Neural cell (in vitro differentiated cells): ENCODE measurements at regions not wholly inside any gene's neighbourhood (a gene's known extent, or its start where the extent isn't known, plus 50 kb on each side); places are given as distances from the start of the nearest gene placed in this dataset.

Experiments
- H2AFZ ChIP-seq: fragments of 200-600, 300-800 bp; sonication (generic), shearing (Covaris generic); 2 replicates; pipeline ENCODE4 v1.6.0; 2014; ENCODE audit warnings: low read depth, mild to moderate bottlenecking, antibody characterized with exemption, low read length, moderate library complexity
- H3F3A ChIP-seq: fragments of 200-600 bp; shearing (Covaris generic); 2 replicates; pipeline ENCODE4 v1.6.1; 2016; ENCODE audit warnings: mild to moderate bottlenecking, moderate library complexity, mixed read lengths, antibody characterized with exemption, low read length; ENCODE audit not compliant: insufficient read depth, poor library complexity, severe bottlenecking
- H3K27ac ChIP-seq: fragments of 200-600, 300-800 bp; sonication (generic), shearing (Covaris generic); 2 replicates; pipeline ENCODE4 v1.5.1; 2014; ENCODE audit warnings: mild to moderate bottlenecking, low read length, moderate library complexity
- H3K27me3 ChIP-seq: fragments of 300-800, 200-600 bp; sonication (generic), shearing (Covaris generic); 2 replicates; pipeline ENCODE4 v1.6.0; 2014; ENCODE audit warnings: mild to moderate bottlenecking, low read depth, low read length, moderate library complexity; ENCODE audit not compliant: insufficient read depth
- H3K36me3 ChIP-seq: fragments of 300-800, 200-600 bp; sonication (generic), shearing (Covaris generic); 2 replicates; pipeline ENCODE4 v1.5.1; 2014; ENCODE audit warnings: mild to moderate bottlenecking, antibody characterized with exemption, low read length, moderate library complexity; ENCODE audit not compliant: insufficient read depth
- H3K4me2 ChIP-seq: fragments of 300-800, 200-600 bp; sonication (generic), shearing (Covaris generic); 2 replicates; pipeline ENCODE4 v1.6.0; 2014; ENCODE audit warnings: mild to moderate bottlenecking, low read length
- H3K4me3 ChIP-seq: fragments of 300-800, 200-600 bp; sonication (generic), shearing (Covaris generic); 2 replicates; pipeline ENCODE4 v1.5.1; 2014; ENCODE audit warnings: mild to moderate bottlenecking, low read length, moderate library complexity
- H3K79me2 ChIP-seq: fragments of 200-600 bp; shearing (Covaris generic); replicated peaks from 2 replicates; pipeline ENCODE4 v1.6.0; 2014; ENCODE audit warnings: mild to moderate bottlenecking, low read length, moderate library complexity; ENCODE audit not compliant: insufficient read depth
- H3K9ac ChIP-seq: fragments of 300-800, 200-600 bp; sonication (generic), shearing (Covaris generic); 2 replicates; pipeline ENCODE4 v1.6.1; 2016; ENCODE audit warnings: mild to moderate bottlenecking, low read length, mixed read lengths
- H3K9me2 ChIP-seq: fragments of 200-600 bp; shearing (Covaris generic); 2 replicates; pipeline ENCODE4 v1.6.1; 2016; ENCODE audit warnings: mild to moderate bottlenecking, low read length, mixed read lengths; ENCODE audit not compliant: insufficient read depth
- H3K9me3 ChIP-seq: fragments of 200-600, 300-800 bp; sonication (generic), shearing (Covaris generic); 2 replicates; pipeline ENCODE4 v1.6.1; 2016; ENCODE audit warnings: mild to moderate bottlenecking, mixed run types, low read length, moderate library complexity, mixed read lengths
- H4K20me1 ChIP-seq: fragments of 200-600 bp; shearing (Covaris generic); 2 replicates; pipeline ENCODE4 v1.6.1; 2016; ENCODE audit warnings: mild to moderate bottlenecking, mixed run types; ENCODE audit not compliant: insufficient read depth
- CTCF ChIP-seq: fragments of 450-650 bp; IDR thresholded peaks from 2 replicates; pipeline ENCODE4 v1.5.1; 2014; ENCODE audit warnings: antibody characterized with exemption, mild to moderate bottlenecking, moderate library complexity; ENCODE audit not compliant: poor library complexity, severe bottlenecking
- EP300 ChIP-seq: fragments of 450-650 bp; conservative IDR thresholded peaks from 2 replicates; pipeline ENCODE4 v1.6.1; 2014; ENCODE audit warnings: antibody characterized with exemption, mild to moderate bottlenecking, moderate library complexity; ENCODE audit not compliant: poor library complexity, severe bottlenecking
- EZH2 ChIP-seq: fragments of 200-600, 300-800 bp; shearing (Covaris generic), sonication (generic); IDR thresholded peaks from 2 replicates; pipeline ENCODE4 v1.6.1; 2014; ENCODE audit warnings: antibody characterized with exemption, low read length, borderline replicate concordance, mild to moderate bottlenecking; ENCODE audit not compliant: insufficient read depth, poor library complexity, severe bottlenecking
- MXI1 ChIP-seq: fragments of 450-650 bp; conservative IDR thresholded peaks from 2 replicates; pipeline ENCODE4 v1.6.1; 2014; ENCODE audit warnings: antibody characterized with exemption, mild to moderate bottlenecking; ENCODE audit not compliant: poor library complexity, severe bottlenecking
- POLR2AphosphoS5 ChIP-seq: IDR thresholded peaks from 2 replicates; pipeline ENCODE4 v1.6.1; 2012
- RAD21 ChIP-seq: fragments of 450-650 bp; conservative IDR thresholded peaks from 2 replicates; pipeline ENCODE4 v1.6.1; 2014; ENCODE audit warnings: antibody characterized with exemption, mild to moderate bottlenecking, moderate library complexity
- REST ChIP-seq: IDR thresholded peaks from 2 replicates; pipeline ENCODE4 v1.6.1; 2012; ENCODE audit warnings: borderline replicate concordance
- SMC3 ChIP-seq: fragments of 450-650 bp; conservative IDR thresholded peaks from 2 replicates; pipeline ENCODE4 v1.6.1; 2014; ENCODE audit warnings: antibody characterized with exemption, mild to moderate bottlenecking, moderate library complexity; ENCODE audit not compliant: poor library complexity
- TAF1 ChIP-seq: IDR thresholded peaks from 2 replicates; pipeline ENCODE4 v1.6.1; 2012; ENCODE audit warnings: low read depth

DNA sequence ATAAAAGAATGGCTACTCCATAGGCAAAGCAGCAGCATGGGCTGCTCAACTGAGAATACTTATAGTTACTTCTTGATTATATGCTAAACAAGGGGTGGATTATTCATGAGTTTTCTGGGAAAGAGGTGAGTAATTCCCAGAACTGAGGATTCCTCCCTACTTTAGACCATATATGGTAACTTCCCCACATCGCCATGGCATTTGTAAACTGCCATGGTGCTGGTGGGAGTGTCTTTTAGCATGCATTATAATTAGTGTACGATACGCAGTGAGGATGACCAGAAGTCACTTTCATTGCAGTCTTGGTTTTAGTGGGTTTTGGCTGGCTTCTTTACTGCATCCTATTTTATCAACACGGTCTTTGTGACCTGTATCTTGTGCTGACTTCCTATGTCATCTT is 141.5 kb downstream of the MAGEB17 start:
- Histone ChIP-seq H3K79me2 (no peaks in the 10 kb centered on the region), H4K20me1 (no peaks in the 10 kb centered on the region), H3K4me3 (no peak overlapping the region), H2AFZ (no peak overlapping the region), H3K9me2 (no peaks in the 10 kb centered on the region), H3K9ac (no peak overlapping the region), H3K36me3 (no peaks in the 10 kb centered on the region), H3K9me3 (no peaks in the 10 kb centered on the region), H3K27me3 (no peaks in the 10 kb centered on the region), H3F3A (no peaks in the 10 kb centered on the region), H3K4me2 (no peak overlapping the region), H3K27ac (no peak overlapping the region)
- TF ChIP-seq CTCF = no peak
- TF ChIP-seq REST = no peak
- TF ChIP-seq RAD21 = no peak
- TF ChIP-seq SMC3 = no peak
- TF ChIP-seq EP300 = no peak
- TF ChIP-seq EZH2 = no peak
- TF ChIP-seq POLR2AphosphoS5 = no peak
- no peak for TF ChIP-seq TAF1
- TF ChIP-seq MXI1 = no peak

GRCh38 chrX:16310326-16310725 is 143.0 kb downstream of the MAGEB17 start:
- Histone ChIP-seq H3K4me3 (no peak overlapping the region), H3K9me3 (no peaks in the 10 kb centered on the region), H3K4me2 (no peak overlapping the region), H3F3A (no peaks in the 10 kb centered on the region), H3K36me3 (no peaks in the 10 kb centered on the region), H2AFZ (no peak overlapping the region), H3K27ac (no peak overlapping the region), H3K9ac (no peak overlapping the region), H3K27me3 (no peaks in the 10 kb centered on the region), H3K79me2 (no peaks in the 10 kb centered on the region), H3K9me2 (no peaks in the 10 kb centered on the region), H4K20me1 (no peaks in the 10 kb centered on the region)
- TF ChIP-seq MXI1 = no peak
- no peak for TF ChIP-seq CTCF
- no peak for TF ChIP-seq EZH2
- no peak for TF ChIP-seq RAD21
- TF ChIP-seq REST = no peak
- no peak for TF ChIP-seq SMC3
- no peak for TF ChIP-seq EP300
- no peak for TF ChIP-seq POLR2AphosphoS5
- no peak for TF ChIP-seq TAF1
